ENCODE measurements at regions not wholly inside any gene's neighbourhood (a gene's known extent, or its start where the extent isn't known, plus 50 kb on each side); places are given as distances from the start of the nearest gene placed in this dataset.

DNA sequence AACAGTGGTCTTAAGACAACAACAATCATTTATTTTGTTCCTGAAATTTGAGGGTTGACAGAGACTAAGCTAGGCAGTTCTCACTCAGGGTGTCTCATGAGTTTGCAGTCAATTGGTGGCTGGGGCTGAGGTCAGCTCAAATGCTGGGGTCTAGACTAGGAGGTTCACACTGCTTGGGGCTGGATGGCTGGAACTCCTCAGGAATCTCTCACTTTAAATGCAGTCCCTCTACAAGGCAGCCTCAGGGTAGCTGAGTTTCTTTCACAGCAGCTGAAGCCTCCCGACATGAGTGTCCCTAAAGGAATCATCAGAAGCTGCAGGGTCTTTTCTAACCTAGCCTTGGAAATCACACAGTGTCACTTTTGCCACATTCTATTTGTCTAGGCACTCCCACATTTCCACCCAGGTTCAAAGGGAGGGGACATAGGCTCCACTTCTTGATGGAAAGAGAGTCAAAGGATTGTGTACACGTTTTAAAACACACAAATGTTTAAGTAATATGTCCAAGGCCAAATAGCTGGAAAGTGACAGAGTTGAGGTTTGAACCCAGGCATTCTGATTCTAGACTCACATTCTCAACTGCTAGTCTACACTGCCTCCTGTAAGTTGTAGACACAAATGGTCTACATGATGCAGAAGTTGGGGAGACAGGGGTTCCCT is 133.8 kb downstream of the ZFP36L2 start:
- H3K27ac ChIP-seq (ENCODE audit: low read length) = no peak overlapping the region
- H3K27me3 ChIP-seq (ENCODE audit: control insufficient read depth in 1 of 2, insufficient read depth in 2 of 2, low read length in 2 of 2) = no peaks in the 10 kb centered on the region
- H3K9me3 ChIP-seq (ENCODE audit: control insufficient read depth in 2 of 2, low read length in 2 of 2) = peaks cover 0 to 2% of the 10 kb centered on the region in 2 donors
- no peaks in the 10 kb centered on the region for H3K4me1 ChIP-seq (ENCODE audit: control insufficient read depth, insufficient read depth, low read length)
- no peak overlapping the region for H3K9ac ChIP-seq (ENCODE audit: low read length in 2 of 2)
- H3K4me3 ChIP-seq (ENCODE audit: low read length in 2 of 2) = no peak overlapping the region
- H3K36me3 ChIP-seq (ENCODE audit: control insufficient read depth in 2 of 2, insufficient read depth in 2 of 2, low read length in 2 of 2) = no peaks in the 10 kb centered on the region

DNA sequence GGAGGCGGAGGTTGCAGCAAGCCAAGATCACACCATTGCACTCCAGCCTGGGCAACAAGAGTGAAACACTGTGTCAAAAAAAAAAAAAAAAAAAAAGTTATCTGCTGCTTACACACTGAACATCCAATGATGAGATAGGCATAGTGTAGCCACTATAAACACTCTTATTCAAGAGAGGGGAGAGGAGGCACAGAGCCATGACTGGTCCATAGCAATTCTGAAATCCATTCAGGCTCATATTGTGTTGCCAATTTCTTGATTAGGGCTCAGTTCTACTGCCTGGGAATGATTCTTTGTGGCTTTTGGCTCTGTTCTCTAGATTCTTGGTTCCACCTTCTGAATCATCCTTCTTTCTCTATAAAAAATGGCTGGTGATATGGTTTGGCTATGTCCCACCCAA is 136.1 kb downstream of the ZFP36L2 start:
- Histone ChIP-seq H3K27ac (ENCODE audit: low read length) (no peak overlapping the region), H3K4me1 (ENCODE audit: control insufficient read depth, insufficient read depth, low read length) (peaks cover 22% of the 10 kb centered on the region), H3K36me3 (ENCODE audit: control insufficient read depth in 2 of 2, insufficient read depth in 2 of 2, low read length in 2 of 2) (no peaks in the 10 kb centered on the region), H3K4me3 (ENCODE audit: low read length in 2 of 2) (no peak overlapping the region), H3K9ac (ENCODE audit: low read length in 2 of 2) (no peak overlapping the region), H3K27me3 (ENCODE audit: control insufficient read depth in 1 of 2, insufficient read depth in 2 of 2, low read length in 2 of 2) (no peaks in the 10 kb centered on the region), H3K9me3 (ENCODE audit: control insufficient read depth in 2 of 2, low read length in 2 of 2) (peaks cover 0 to 2% of the 10 kb centered on the region in 2 donors)

DNA sequence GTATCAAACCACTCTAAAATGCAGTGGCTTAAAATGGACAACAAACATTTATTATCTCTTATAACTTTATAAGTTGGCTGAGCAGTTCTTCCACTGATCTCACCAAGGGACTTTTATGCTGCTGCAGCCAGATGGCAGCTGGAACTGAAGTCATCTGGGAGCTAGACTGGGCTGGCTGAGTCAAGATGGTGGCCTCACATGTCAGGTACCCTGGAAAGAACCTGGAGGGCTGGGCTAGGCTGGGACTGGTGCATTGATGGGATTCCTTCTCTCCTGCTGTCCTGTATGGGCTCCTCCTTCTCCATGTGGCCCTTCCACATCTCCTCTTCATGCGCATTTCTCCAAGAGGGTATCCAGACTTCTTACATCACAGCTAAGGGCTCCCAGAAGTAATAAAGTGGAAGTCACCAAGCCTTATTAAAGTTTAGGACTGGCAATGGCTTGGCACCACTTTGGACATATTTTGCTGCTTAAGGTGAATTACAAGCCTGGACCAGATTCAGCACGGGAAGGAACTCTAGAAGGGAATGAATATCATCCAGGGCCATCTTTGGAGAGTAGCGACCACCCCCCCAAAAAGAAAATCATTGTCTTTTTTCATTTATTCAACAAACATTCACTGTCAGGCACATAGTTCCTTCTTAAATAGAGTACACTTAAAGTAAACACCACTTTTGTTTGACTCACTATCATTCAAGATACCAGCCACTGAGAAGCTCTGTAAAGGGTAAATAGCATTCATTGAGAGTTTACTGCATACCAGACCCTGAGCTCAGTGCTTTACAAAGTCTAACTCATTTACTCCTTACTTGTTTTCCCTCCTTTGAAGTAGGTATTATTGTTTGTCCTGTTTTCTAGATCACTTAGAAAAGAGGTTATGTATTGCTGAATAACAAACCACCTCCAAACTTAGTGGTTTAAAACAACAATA is 138.0 kb downstream of the ZFP36L2 start:
- H3K27me3 ChIP-seq (ENCODE audit: control insufficient read depth in 1 of 2, insufficient read depth in 2 of 2, low read length in 2 of 2) = no peaks in the 10 kb centered on the region
- H3K4me1 ChIP-seq (ENCODE audit: control insufficient read depth, insufficient read depth, low read length) = peaks cover 41% of the 10 kb centered on the region
- peak overlapping the region; percentile 89 for H3K27ac ChIP-seq (ENCODE audit: low read length)
- peaks cover 0 to 2% of the 10 kb centered on the region in 2 donors for H3K9me3 ChIP-seq (ENCODE audit: control insufficient read depth in 2 of 2, low read length in 2 of 2)
- no peak overlapping the region for H3K9ac ChIP-seq (ENCODE audit: low read length in 2 of 2)
- no peak overlapping the region for H3K4me3 ChIP-seq (ENCODE audit: low read length in 2 of 2)
- H3K36me3 ChIP-seq (ENCODE audit: control insufficient read depth in 2 of 2, insufficient read depth in 2 of 2, low read length in 2 of 2) = no peaks in the 10 kb centered on the region

- Histone ChIP-seq H3K9ac (ENCODE audit: low read length in 2 of 2) (peak overlapping the region in 1 of 2 donors; percentile 25), H3K4me1 (ENCODE audit: control insufficient read depth, insufficient read depth, low read length) (peaks cover 51% of the 10 kb centered on the region), H3K4me3 (ENCODE audit: low read length in 2 of 2) (no peak overlapping the region)
These were observed 139.0 kb downstream of the ZFP36L2 start for GRCh38 chr2:43087413-43087812.

DNA sequence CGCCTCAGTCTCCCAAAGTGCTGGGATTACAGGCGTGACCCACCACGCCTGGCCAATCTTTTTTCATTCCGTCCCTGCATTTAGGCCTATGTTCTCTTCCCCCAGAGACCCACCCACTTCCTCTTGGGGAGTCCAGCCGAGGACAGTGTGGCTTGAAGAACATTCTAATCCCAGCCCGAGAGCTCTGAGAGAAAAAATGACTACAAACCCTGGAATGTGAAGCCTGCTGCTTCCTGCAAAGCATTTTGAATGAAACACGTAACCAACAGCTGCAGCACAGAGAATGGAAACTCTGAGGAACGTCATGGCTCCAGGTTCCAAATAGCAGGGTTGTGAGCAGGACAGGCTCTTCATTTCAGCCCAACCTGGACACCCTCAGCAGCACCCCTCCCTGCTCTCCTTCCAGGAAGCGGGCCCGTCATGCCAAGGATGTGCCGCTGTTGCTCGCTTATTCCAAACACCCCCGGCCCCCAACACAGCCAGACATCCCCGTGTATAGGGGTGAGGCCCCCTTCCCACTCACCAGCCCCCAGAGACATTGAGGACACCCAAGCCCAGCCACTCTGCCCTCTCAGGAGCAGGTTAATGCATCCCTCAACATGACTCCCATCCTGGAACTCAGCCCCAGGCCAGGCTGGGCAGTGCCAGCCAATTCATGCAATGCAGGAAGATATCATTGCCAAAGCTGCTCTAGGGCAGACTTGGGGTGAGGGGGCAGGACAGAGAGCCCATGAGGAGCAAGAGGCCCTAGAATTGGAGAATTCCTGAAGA is 139.8 kb downstream of the ZFP36L2 start:
- peaks cover 58% of the 10 kb centered on the region for H3K4me1 ChIP-seq (ENCODE audit: control insufficient read depth, insufficient read depth, low read length)

More at GRCh38 chr2:43087413-43087812, 139.0 kb downstream of the ZFP36L2 start:
- Histone ChIP-seq H3K27me3 (ENCODE audit: control insufficient read depth in 1 of 2, insufficient read depth in 2 of 2, low read length in 2 of 2) (no peaks in the 10 kb centered on the region), H3K27ac (ENCODE audit: low read length) (peak overlapping the region; percentile 89), H3K9me3 (ENCODE audit: control insufficient read depth in 2 of 2, low read length in 2 of 2) (peaks cover 0 to 2% of the 10 kb centered on the region in 2 donors), H3K36me3 (ENCODE audit: control insufficient read depth in 2 of 2, insufficient read depth in 2 of 2, low read length in 2 of 2) (no peaks in the 10 kb centered on the region)

DNA sequence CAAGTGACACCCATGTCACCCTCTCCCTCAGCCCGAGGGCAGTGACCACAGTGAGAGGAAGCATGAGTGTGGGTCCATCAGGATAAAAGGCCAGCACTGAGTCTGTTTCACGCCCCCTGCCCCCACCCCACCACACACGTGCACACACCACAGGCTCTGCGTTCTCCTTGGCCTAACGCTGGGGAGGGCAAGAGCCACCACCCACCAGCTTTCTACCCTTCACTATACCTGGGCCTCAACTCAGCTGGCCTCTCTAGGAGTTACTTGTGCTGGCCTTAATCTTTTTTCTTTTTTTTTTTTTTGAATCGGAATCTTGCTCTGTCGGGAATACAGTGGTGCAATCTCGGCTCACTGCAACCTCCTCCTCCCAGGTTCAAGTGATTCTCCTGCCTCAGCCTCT is 140.5 kb downstream of the ZFP36L2 start:
- Histone ChIP-seq H3K36me3 (ENCODE audit: control insufficient read depth in 2 of 2, insufficient read depth in 2 of 2, low read length in 2 of 2) (no peaks in the 10 kb centered on the region), H3K27me3 (ENCODE audit: control insufficient read depth in 1 of 2, insufficient read depth in 2 of 2, low read length in 2 of 2) (no peaks in the 10 kb centered on the region), H3K4me1 (ENCODE audit: control insufficient read depth, insufficient read depth, low read length) (peaks cover 60% of the 10 kb centered on the region), H3K4me3 (ENCODE audit: low read length in 2 of 2) (no peak overlapping the region), H3K9me3 (ENCODE audit: control insufficient read depth in 2 of 2, low read length in 2 of 2) (peaks cover 0 to 2% of the 10 kb centered on the region in 2 donors), H3K27ac (ENCODE audit: low read length) (peak overlapping the region; percentile 89), H3K9ac (ENCODE audit: low read length in 2 of 2) (peak overlapping the region in 1 of 2 donors; percentile 48)

More for the DNA sequence above, 139.8 kb downstream of the ZFP36L2 start:
- Histone ChIP-seq H3K27ac (ENCODE audit: low read length) (peak overlapping the region; percentile 89), H3K9me3 (ENCODE audit: control insufficient read depth in 2 of 2, low read length in 2 of 2) (peaks cover 0 to 2% of the 10 kb centered on the region in 2 donors), H3K4me3 (ENCODE audit: low read length in 2 of 2) (peak overlapping the region in 1 of 2 donors; percentile 49), H3K27me3 (ENCODE audit: control insufficient read depth in 1 of 2, insufficient read depth in 2 of 2, low read length in 2 of 2) (no peaks in the 10 kb centered on the region), H3K36me3 (ENCODE audit: control insufficient read depth in 2 of 2, insufficient read depth in 2 of 2, low read length in 2 of 2) (no peaks in the 10 kb centered on the region), H3K9ac (ENCODE audit: low read length in 2 of 2) (peak overlapping the region; percentile 25 to 62)

GRCh38 chr2:43085505-43085904 is 140.9 kb downstream of the ZFP36L2 start:
- Histone ChIP-seq H3K36me3 (ENCODE audit: control insufficient read depth in 2 of 2, insufficient read depth in 2 of 2, low read length in 2 of 2) (no peaks in the 10 kb centered on the region), H3K27me3 (ENCODE audit: control insufficient read depth in 1 of 2, insufficient read depth in 2 of 2, low read length in 2 of 2) (no peaks in the 10 kb centered on the region), H3K4me3 (ENCODE audit: low read length in 2 of 2) (no peak overlapping the region), H3K4me1 (ENCODE audit: control insufficient read depth, insufficient read depth, low read length) (peaks cover 63% of the 10 kb centered on the region), H3K27ac (ENCODE audit: low read length) (peak overlapping the region; percentile 89), H3K9me3 (ENCODE audit: control insufficient read depth in 2 of 2, low read length in 2 of 2) (no peaks in the 10 kb centered on the region), H3K9ac (ENCODE audit: low read length in 2 of 2) (peak overlapping the region in 1 of 2 donors; percentile 48)

DNA sequence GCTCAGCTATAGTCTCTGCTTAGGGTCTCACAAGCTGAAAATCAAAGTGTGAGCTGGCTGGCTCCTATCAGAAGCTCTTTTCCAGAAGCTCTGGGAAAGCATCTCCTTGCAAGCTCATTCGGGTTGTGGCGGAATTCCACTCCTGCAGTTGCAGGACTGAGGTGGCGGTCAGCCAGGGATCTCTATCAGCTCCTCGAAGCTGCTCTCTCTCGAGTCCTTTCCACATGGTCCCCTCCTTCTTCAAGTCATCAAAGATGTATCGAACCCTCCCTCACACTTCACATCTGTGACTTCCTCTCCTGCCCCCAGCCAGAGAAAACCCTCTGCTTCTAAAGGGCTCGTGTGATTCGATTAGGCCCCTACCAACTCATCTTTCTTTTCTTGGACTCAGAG is 141.7 kb downstream of the ZFP36L2 start:
- Histone ChIP-seq H3K9me3 (ENCODE audit: control insufficient read depth in 2 of 2, low read length in 2 of 2) (no peaks in the 10 kb centered on the region), H3K27ac (ENCODE audit: low read length) (peak overlapping the region; percentile 69), H3K27me3 (ENCODE audit: control insufficient read depth in 1 of 2, insufficient read depth in 2 of 2, low read length in 2 of 2) (no peaks in the 10 kb centered on the region), H3K36me3 (ENCODE audit: control insufficient read depth in 2 of 2, insufficient read depth in 2 of 2, low read length in 2 of 2) (no peaks in the 10 kb centered on the region), H3K4me3 (ENCODE audit: low read length in 2 of 2) (no peak overlapping the region), H3K9ac (ENCODE audit: low read length in 2 of 2) (peak overlapping the region; percentile 5 to 48), H3K4me1 (ENCODE audit: control insufficient read depth, insufficient read depth, low read length) (peaks cover 63% of the 10 kb centered on the region)

GRCh38 chr2:43083710-43084698 is 142.4 kb downstream of the ZFP36L2 start:
- peak overlapping the region in 1 of 2 donors; percentile 5 for H3K9ac ChIP-seq (ENCODE audit: low read length in 2 of 2)
- H3K4me1 ChIP-seq (ENCODE audit: control insufficient read depth, insufficient read depth, low read length) = peaks cover 66% of the 10 kb centered on the region
- H3K27ac ChIP-seq (ENCODE audit: low read length) = peak overlapping the region; percentile 69
- H3K4me3 ChIP-seq (ENCODE audit: low read length in 2 of 2) = no peak overlapping the region
- no peaks in the 10 kb centered on the region for H3K27me3 ChIP-seq (ENCODE audit: control insufficient read depth in 1 of 2, insufficient read depth in 2 of 2, low read length in 2 of 2)
- no peaks in the 10 kb centered on the region for H3K36me3 ChIP-seq (ENCODE audit: control insufficient read depth in 2 of 2, insufficient read depth in 2 of 2, low read length in 2 of 2)
- no peaks in the 10 kb centered on the region for H3K9me3 ChIP-seq (ENCODE audit: control insufficient read depth in 2 of 2, low read length in 2 of 2)
